Urothelium cell line (cell line): ENCODE measurements at regions not wholly inside any gene's neighbourhood (a gene's known extent, or its start where the extent isn't known, plus 50 kb on each side); places are given as distances from the start of the nearest gene placed in this dataset.
"Not testable (repeated sequence)": the region's sequence is repeated elsewhere in the genome, so short reads cannot be mapped to it uniquely, and the experiment has no call there.

Experiments used
- DNase-seq: peaks from one replicate; pipeline ENCODE4 v3.0.0; 2011; ENCODE audit warnings: low spot score, mixed read lengths
- FAIRE-seq: peaks from 2 replicates; lab custom pipeline; 2011; peaks lifted over from hg19 to GRCh38; lab: Jason Lieb, UNC

DNA sequence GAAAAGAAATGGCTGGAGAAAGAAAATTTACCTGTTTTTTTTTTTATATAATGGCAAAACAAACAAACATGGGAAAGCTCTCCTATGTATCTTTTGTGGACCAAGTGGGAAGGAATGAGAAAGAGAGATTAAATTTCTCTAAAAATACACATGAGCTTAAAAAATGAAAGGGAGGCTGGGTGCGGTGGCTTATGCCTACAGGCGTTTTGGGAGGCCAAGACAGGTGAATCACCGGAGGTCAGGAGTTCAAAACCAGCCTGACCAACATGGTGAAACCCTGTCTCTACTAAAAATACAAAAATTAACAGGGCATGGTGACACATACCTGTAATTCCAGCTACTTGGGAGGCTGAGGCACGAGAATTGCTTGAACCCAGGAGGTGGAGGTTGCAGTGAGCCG, 388.0 kb downstream of the TFAP2B start:
- not testable (repeated sequence) for FAIRE-seq, DNase-seq

- DNase-seq (no peak), FAIRE-seq (no peak)
Observed at GRCh38 chr6:51209651-51210050, 391.0 kb downstream of the TFAP2B start.

DNA sequence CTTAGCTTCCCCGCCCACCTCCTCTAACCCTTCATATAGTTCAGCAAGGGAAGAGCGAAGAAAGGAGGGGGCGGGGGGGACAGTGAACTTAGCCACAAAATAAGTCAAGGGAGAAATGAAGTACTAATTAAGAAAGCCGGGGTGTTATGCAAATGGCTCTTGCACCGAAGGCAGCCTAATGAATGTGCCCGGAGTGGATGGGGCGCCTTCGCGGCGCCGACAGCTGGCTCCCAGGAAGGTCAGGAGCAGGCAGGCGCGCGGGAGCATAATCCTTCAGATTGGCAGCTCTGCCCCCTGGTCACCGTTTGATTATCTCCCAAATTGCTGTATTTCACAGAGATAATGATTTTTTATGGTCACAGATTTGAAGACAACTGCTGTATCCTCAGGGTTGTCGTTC, 395.1 kb downstream of the TFAP2B start:
- FAIRE-seq (no peak), DNase-seq (no peak)

GRCh38 chr6:51214442-51214841, 395.8 kb downstream of the TFAP2B start:
- DNase-seq (no peak), FAIRE-seq (no peak)

DNA sequence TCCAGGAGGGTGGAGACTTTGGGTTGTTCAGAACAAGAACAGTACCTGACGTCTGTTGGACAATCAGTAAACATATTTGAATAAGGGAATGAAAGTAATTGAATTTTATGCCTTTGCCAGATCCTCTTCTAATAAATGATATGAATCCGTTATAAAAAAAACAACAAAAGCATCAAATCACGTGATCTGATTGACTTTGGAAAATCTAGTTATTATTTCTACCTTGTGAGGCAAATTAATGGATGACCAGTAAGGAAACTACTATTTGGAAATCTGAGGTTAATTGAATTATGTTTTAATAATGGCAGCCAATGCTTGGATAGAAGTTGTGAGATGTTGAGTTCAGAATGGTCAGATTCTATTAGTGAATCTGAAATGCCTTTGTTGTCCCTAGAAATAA, 399.5 kb downstream of the TFAP2B start:
- FAIRE-seq, result no peak
- DNase-seq, result no peak

DNA sequence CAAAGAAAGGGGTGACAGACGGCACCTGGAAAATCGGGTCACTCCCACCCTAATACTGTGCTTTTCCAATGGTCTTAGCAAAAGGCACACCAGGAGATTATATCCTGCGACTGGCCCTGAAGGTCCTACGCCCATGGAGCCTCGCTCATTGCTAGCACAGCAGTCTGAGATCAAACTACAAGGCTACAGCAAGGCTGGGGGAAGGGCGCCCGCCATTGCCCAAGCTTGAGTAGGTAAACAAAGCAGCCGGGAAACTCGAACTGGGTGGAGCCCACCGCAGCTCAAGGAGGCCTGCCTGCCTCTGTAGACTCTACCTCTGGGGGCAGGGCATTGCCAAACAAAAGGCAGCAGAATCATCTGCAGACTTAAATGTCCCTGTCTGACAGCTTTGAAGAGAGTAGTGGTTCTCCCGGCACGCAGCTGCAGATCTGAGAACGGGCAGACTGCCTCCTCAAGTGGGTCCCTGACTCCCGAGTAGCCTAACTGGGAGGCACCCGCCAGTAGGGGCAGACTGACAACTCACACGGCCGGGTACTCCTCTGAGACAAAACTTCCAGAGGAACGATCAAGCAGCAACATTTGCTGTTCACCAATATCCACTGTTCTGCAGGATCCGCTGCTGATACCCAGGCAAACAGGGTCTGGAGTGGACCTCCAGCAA, 406.0 kb downstream of the TFAP2B start:
- FAIRE-seq, result not testable (repeated sequence)

GRCh38 chr6:51241376-51241775, 422.7 kb downstream of the TFAP2B start:
- no peak for FAIRE-seq

More for the DNA sequence above, 406.0 kb downstream of the TFAP2B start:
- DNase-seq, result not testable (repeated sequence)

GRCh38 chr6:51249798-51250197, 431.1 kb downstream of the TFAP2B start:
- no peak for FAIRE-seq

More at GRCh38 chr6:51241376-51241775, 422.7 kb downstream of the TFAP2B start:
- no peak for DNase-seq

DNA sequence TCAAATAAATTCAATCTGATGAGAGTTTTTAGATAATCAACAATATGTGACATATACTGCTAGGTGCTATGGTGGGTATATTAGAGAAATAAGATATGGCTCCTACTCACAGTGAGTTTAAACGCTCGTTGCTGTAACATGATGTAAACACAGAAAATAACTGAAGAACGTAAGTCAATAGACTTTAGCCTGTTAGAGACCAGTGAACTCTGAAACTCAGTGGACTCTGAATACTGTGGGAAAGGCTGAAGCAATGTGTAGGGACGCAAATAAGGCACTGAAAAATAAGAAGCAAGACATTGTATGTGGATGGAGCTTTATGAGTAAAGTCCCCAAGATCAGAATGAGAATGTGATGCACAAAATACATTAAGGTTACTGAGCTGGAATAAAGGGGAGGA, 431.6 kb downstream of the TFAP2B start:
- DNase-seq (no peak), FAIRE-seq (no peak)

More at GRCh38 chr6:51249798-51250197, 431.1 kb downstream of the TFAP2B start:
- DNase-seq, result no peak

GRCh38 chr6:51257938-51258337, 439.3 kb downstream of the TFAP2B start:
- FAIRE-seq (no peak), DNase-seq (no peak)

DNA sequence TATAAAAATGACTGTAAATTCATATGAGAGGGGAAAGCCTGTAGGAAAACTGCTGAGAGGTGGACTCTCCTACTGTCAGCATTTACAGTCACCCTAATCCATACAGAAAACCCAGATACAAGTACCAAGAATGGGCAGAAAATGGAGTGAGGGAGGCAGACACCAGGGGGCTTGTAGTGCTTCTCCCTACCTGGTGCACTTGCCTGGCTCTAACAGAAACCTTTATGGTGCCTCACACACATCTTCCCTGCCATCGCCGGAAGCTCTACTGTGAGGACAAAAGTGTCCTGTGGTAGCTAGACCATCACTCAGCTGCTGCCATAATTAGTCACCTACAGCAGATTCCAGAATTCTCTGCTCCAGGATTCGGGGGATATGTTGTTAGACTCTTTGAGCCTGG, 441.3 kb downstream of the TFAP2B start:
- no peak for DNase-seq
- FAIRE-seq, result no peak

GRCh38 chr6:51261691-51262090, 443.0 kb downstream of the TFAP2B start:
- DNase-seq, result no peak
- no peak for FAIRE-seq

DNA sequence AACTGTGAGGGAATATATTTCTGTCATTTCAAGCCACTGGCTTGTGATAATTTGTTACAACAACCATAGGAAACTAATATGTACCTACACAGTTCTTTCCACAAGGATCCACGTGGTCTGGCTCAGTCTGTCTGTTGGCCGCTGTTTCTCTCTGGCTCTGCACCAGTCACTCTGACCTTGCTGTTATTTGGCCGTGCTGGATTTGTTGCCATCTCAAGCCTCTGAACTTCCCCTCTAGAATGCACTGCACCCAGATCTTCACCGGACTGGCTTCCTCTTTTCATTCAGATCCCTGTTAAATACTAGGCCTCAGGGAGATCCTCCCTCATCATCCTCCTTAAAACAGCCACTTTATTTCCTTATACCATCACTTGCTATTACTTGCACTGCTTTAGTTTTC, 446.8 kb downstream of the TFAP2B start:
- FAIRE-seq, result no peak
- no peak for DNase-seq

DNA sequence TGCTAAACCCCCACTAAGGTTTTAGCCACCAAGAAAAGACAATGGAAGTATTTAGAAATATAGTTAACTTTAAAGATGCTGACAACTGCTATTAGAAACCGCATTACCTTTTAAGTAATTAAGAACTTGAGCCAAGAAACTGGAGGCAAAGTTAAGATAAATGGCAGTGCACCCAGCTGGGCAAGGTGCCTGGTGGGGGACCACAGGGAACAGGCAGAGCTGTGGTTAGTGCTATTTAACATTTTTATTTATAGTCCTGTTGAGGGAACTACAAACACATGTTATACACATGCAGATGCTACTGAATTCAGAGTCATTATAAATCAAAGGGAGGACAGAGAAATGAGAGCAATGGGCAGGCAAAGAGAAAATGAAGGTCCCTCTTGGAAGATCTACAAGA, 447.9 kb downstream of the TFAP2B start:
- DNase-seq (no peak), FAIRE-seq (no peak)

- FAIRE-seq (no peak), DNase-seq (no peak)
Observed at GRCh38 chr6:51268666-51269065, 450.0 kb downstream of the TFAP2B start.

GRCh38 chr6:51269876-51270275, 451.2 kb downstream of the TFAP2B start:
- no peak for FAIRE-seq
- no peak for DNase-seq

DNA sequence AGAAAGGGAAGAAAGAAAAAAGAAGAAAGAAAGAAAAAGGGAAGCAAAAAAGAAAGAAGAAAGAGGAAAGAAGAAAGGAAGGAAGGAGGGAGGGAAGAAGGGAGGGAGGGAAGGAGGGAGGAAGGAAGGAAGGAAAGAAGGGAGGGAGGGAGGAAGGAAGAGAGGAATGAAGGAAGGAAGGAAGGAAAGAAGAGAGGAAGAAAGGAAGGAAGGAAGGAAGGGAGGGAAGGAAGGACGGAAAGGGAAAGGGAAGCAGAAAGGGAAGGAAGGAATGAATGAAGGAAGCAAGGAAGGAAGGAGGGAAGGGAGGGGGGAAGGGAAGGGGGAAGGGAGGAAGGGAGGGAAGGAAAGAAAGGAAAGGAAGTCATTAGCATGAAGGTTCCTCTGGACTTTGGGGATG, 452.9 kb downstream of the TFAP2B start:
- DNase-seq (no peak), FAIRE-seq (no peak)

DNA sequence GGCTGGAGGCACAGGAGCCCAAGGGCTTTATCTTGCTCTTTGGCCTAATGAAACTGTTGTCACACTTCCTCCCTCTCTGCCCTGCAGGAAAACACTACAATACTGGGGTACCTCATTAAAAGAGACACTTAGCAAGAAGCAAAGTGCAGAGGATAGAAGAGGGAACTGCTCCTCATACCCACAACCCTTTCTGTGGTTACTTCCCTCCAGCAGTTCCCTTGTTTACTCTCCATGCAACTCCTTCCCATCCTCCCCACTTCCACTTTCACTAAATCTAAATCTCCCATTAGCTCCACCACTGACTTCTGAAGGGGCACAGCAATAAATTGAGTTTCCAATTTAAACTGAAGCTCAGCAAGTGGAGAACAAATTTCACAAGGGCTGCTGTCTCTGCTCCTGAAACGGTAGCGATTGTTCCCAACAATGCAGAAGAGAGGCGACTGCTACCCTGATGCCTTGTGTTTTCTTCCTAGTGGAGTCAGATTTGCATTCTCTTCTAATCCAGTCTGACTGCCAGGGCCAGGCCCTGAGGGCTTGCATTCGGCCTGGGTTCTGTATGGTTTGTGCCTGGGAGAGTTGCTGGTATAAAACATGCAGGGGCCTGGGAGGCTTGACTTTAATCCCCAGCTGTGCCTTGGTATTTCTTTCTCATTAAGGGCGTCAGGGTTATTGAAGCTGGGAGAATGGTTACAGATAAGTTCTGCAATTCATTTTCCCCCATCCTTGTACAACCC, 454.7 kb downstream of the TFAP2B start:
- DNase-seq (no peak), FAIRE-seq (no peak)

DNA sequence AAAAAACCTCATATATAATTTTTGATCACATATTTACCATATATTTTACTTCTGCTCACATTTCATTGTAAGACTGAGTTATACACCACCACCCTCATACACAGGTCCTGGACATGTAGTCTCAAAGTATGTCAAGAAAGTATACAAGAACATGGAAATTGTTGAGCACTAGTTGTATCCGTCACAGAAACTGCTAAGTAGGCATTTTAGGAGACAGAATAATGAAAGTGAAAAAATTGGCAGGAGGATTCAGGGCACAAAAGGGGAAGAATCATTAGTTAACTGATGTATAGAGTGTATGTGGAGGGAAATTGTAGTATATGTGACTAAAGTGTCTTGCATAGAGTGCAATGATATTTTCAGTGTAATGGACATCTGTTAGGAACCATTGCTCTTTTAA, 458.8 kb downstream of the TFAP2B start:
- no peak for DNase-seq
- FAIRE-seq, result no peak

GRCh38 chr6:51282026-51282425, 463.4 kb downstream of the TFAP2B start:
- no peak for FAIRE-seq
- DNase-seq, result no peak

DNA sequence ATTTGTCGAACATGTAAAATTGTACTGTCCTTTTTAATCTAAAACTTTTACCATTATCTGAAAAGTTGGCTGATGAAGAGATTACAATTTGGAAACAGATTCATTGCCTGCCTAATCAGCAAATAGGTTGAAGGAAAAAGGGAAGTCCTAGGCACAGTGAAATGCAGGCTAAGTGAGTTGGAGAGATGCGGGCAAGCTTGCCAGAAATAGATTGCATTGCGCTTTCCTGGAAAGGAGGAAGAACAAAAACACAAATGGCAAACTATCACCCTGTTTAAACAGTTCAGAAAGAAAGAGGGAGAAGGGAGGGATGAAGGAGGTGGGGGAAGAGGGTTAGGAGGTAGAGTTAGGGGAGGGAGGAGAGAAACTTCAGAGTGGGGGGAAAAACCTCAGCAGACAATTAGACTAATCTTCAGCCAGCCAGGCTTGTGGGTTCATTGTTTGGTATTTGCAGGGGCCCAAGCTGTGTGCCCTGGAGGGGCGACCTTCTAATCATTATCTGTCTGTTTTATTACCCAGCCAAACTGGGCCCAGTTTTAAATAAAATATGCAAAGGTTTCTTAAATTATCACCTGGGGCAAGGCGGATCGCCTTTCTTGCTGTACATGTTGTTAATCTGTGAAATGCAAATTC, 465.2 kb downstream of the TFAP2B start:
- FAIRE-seq, result no peak
- DNase-seq, result no peak

- FAIRE-seq (no peak), DNase-seq (no peak)
Observed at GRCh38 chr6:51285876-51286275, 467.2 kb downstream of the TFAP2B start.
